C4-2B (cell line): ENCODE measurements at regions not wholly inside any gene's neighbourhood (a gene's known extent, or its start where the extent isn't known, plus 50 kb on each side); places are given as distances from the start of the nearest gene placed in this dataset.

Experiments
- H3K27ac ChIP-seq: fragments of 450-650 bp; 2 replicates; pipeline ENCODE4 v1.5.1; 2017
- ZFX ChIP-seq: fragments of 450-650 bp; IDR thresholded peaks from 2 replicates; pipeline ENCODE4 v1.6.1; 2017
- TF ChIP-seq, protein P1 (sequence below): fragments of 450-650 bp; conservative IDR thresholded peaks from 2 replicates; pipeline ENCODE4 v1.5.1; 2017; ENCODE audit warnings: mild to moderate bottlenecking

DNA sequence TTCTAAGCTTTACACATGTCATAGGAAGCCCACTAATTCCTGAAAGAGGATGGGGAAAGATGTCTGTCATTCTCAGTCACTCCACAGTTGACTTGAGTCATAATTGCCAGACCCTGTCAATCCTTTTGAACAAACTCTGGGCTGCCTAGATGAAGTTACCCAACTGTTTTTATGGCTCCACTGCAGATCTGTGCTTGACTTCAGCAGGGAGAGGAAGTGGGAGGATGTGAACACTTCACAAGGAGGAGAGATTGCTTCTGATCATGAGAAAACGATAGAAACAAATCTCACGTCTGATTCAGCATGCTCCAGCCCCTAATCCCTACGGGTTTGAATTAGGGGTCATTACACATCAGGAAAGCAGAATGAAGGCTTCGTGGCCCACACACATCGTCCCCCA lies 596.6 kb upstream of the CELF2 start:
- no peak for TF ChIP-seq ZFX
- TF ChIP-seq, protein P1, sequence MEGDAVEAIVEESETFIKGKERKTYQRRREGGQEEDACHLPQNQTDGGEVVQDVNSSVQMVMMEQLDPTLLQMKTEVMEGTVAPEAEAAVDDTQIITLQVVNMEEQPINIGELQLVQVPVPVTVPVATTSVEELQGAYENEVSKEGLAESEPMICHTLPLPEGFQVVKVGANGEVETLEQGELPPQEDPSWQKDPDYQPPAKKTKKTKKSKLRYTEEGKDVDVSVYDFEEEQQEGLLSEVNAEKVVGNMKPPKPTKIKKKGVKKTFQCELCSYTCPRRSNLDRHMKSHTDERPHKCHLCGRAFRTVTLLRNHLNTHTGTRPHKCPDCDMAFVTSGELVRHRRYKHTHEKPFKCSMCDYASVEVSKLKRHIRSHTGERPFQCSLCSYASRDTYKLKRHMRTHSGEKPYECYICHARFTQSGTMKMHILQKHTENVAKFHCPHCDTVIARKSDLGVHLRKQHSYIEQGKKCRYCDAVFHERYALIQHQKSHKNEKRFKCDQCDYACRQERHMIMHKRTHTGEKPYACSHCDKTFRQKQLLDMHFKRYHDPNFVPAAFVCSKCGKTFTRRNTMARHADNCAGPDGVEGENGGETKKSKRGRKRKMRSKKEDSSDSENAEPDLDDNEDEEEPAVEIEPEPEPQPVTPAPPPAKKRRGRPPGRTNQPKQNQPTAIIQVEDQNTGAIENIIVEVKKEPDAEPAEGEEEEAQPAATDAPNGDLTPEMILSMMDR, result no peak
- no peak overlapping the region for H3K27ac ChIP-seq

DNA sequence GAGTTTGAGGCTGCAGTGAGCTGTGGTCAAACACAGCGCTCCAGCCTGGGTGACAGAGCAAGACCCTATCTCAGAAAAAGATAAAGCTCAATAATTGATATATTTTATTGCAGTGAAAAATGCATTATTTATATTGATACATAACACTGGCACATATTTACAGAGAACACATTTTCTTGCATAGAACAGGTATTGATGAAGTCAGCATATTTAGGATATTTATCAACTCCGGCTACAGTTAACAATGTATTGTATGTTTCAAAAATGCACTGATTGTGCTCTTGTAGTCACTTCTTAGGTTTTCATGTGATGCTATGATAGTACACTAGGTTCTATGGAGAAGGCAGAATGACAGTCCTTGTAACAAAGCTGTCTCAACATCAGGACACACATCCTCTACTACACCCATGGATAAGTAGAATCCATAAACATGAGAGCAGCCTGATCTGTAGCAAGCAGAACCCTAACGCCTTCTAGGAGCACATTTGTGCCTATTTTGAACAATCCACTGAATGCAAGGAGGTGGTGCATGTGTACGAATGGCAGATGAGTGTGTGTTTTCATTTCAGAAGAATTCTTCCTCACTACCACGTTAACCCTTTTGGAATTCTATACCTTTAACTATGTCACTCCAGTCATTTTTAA lies 586.1 kb upstream of the CELF2 start:
- H3K27ac ChIP-seq, result no peak overlapping the region
- TF ChIP-seq, protein P1, result no peak
- no peak for TF ChIP-seq ZFX

DNA sequence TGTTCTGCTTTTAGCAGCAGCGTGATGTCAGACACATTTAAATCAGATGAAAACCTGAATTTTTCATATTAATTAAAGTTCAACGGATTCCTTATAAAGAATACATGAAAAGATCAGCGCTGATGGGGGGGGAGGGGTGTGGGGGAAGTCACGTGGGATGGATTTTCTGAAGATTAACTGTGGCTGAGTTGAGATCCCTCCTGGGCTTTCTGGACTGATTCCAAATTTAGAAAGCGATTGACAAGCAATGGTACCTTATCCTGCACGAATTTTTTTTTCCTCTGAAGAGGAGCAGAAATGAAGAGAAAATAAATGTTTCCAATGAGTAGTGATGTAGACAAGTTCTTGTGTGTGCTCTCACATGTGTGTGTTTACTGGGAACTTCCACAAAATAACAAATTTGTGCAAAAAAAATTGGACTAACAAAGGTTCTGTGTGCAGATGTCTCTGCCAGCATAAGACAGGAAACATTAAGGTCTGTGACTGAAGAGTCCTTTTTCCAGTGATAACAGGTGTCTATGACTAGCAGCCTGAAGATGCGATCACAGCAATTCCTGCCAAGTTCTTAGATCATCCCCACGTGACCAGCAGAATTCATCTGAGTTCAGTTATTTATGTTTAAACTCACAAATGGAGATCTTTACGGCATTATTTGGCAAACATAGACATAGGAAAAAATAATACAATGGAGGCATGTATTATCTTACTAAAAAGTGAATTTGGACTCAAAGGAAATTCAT lies 585.2 kb upstream of the CELF2 start:
- TF ChIP-seq, protein P1, result no peak
- no peak for TF ChIP-seq ZFX

DNA sequence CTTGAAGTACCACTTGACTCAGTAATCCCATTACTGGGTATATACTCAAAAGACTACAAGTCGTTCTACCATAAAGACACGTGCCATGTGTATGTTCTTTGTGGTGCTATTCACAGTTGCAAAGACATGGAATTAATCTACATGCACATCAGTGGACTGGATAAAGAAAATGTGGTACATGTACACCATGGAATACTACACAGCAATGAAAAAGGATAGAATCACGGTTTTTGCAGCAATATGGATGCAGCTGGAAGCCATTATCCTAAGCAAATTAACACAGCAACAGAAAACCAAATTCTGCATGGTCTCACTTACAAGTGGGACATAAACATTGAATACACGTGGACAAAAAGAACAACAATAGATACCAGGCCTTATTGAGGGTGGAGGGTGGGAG lies 583.4 kb upstream of the CELF2 start:
- no peak overlapping the region for H3K27ac ChIP-seq
- TF ChIP-seq, protein P1, result no peak
- no peak for TF ChIP-seq ZFX

More for the DNA sequence above, 585.2 kb upstream of the CELF2 start:
- no peak overlapping the region for H3K27ac ChIP-seq

DNA sequence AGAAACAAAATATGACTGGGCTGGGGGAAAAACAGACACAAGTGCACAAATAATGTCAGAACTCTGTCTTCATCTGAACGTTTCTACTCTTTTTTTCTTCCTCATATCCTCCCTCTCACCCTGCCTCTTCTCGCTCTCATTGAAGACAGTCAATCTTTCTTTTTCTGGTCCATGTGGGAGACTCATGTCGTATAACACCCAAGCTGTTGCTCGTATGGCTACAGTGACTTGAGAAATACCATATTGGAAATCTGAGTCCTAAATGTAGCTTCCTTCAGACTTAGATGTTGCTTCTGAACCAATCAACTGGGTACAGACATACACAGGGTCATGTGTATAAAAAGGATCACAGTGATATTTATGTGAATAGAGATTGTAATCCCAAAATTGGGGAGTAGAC lies 579.8 kb upstream of the CELF2 start:
- no peak for TF ChIP-seq ZFX
- TF ChIP-seq, protein P1, result no peak
- no peak overlapping the region for H3K27ac ChIP-seq

DNA sequence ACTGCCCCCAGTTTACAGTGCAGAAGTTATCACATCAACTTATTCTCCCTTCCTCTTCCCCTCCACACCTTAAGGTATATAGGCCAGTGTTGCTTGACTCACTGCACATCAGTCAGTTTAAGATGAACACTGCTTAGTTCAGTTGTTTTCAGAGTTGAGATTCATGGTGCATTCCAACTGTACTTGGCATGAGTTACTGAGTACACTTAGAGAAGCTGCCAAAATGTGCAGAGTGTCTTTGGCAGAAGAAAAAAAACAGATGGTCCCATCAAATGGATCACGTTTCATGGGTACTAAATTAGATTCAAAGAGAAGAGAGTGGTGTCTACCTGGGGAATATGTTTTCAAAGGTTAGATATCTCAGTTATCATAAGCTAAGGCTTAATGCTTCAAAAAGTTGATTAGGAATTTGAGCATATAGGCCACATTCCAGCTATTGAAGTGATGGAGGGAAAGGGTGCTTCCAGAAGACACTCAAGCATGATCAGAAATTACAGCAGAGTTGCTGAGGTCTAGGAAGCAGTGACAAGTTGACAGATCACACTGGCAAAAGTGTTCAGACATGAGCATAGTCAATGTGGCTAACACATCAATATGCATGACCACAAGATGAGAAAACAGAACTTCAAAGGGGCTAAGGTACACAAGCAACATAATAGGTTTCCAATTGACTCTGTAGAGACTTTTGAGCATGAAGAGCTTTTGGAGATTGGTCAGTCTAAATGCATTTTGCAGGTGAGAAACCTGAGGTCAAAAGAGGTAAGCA lies 579.2 kb upstream of the CELF2 start:
- no peak overlapping the region for H3K27ac ChIP-seq
- TF ChIP-seq, protein P1, result no peak
- no peak for TF ChIP-seq ZFX

DNA sequence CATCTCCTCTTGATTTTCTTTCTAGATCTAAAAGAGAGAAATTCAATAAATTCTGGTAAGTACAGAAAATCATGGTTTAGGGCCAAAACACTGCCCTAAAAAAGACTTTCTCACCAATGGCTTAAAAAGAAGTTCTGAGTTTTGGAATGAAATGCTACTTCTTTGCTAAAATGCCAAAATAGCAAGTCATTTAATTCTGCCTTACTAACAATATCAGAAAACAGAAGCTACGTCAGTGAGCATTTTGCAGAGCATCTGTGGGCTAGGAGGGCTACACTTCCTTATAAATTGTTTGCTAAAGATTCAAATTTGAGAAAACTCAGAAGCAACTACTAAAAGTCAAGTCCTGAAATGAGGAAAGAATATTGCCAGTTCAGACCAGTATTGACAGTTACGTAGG lies 560.8 kb upstream of the CELF2 start:
- no peak for TF ChIP-seq ZFX
- TF ChIP-seq, protein P1, result no peak

More for the DNA sequence above, 560.8 kb upstream of the CELF2 start:
- H3K27ac ChIP-seq, result no peak overlapping the region
